NB4 (cell line): ENCODE measurements at regions not wholly inside any gene's neighbourhood (a gene's known extent, or its start where the extent isn't known, plus 50 kb on each side); places are given as distances from the start of the nearest gene placed in this dataset.

Source experiments
- DNase-seq: peaks from one replicate; pipeline ENCODE4 v3.0.0; 2010; ENCODE audit warnings: low read depth
- H3K4me3 ChIP-seq: one replicate; pipeline ENCODE4 v1.5.1; 2011; ENCODE audit warnings: mild to moderate bottlenecking, low read depth, low read length, moderate library complexity
- CTCF ChIP-seq: IDR thresholded peaks from one replicate; pipeline ENCODE4 v1.5.1; 2012; ENCODE audit warnings: low read depth, low read length
- MAX ChIP-seq: IDR thresholded peaks from 2 replicates; pipeline ENCODE4 v1.6.1; 2011; ENCODE audit warnings: low read depth, low read length
- MYC ChIP-seq: IDR thresholded peaks from 2 replicates; pipeline ENCODE4 v1.6.1; 2011; ENCODE audit warnings: low read depth, low read length
- POLR2A ChIP-seq: IDR thresholded peaks from 2 replicates; pipeline ENCODE4 v1.6.1; 2011; ENCODE audit warnings: mild to moderate bottlenecking; ENCODE audit not compliant: insufficient read length; ENCODE audit errors: extremely low read depth

- no peak for DNase-seq
- TF ChIP-seq CTCF (no peak), MYC (no peak), MAX (no peak), POLR2A (no peak)
- no peak overlapping the region for H3K4me3 ChIP-seq
Observed at GRCh38 chr19:31596751-31597150, 247.5 kb upstream of the TSHZ3 start.

GRCh38 chr19:31597616-31598015 lies 248.4 kb upstream of the TSHZ3 start:
- H3K4me3 ChIP-seq: no peak overlapping the region
- no peak for DNase-seq
- TF ChIP-seq MYC (no peak), POLR2A (no peak), CTCF (no peak), MAX (no peak)

- TF ChIP-seq POLR2A: no peak
- no peak overlapping the region for H3K4me3 ChIP-seq
- no peak for DNase-seq
Observed at GRCh38 chr19:31598730-31599238, 249.5 kb upstream of the TSHZ3 start.

GRCh38 chr19:31600731-31601295 lies 251.6 kb upstream of the TSHZ3 start:
- TF ChIP-seq CTCF (no peak), POLR2A (no peak), MAX (no peak)
- DNase-seq: no peak
- no peak overlapping the region for H3K4me3 ChIP-seq

GRCh38 chr19:31601855-31602254 lies 252.6 kb upstream of the TSHZ3 start:
- no peak for DNase-seq
- H3K4me3 ChIP-seq: no peak overlapping the region
- TF ChIP-seq MYC (no peak), POLR2A (no peak), CTCF (no peak), MAX (no peak)

- no peak overlapping the region for H3K4me3 ChIP-seq
- no peak for TF ChIP-seq MAX
- TF ChIP-seq POLR2A: no peak
- TF ChIP-seq MYC: no peak
- no peak for TF ChIP-seq CTCF
- DNase-seq: no peak
Observed at GRCh38 chr19:31602548-31602947, 253.3 kb upstream of the TSHZ3 start.
